Progenitor cell of endocrine pancreas (in vitro differentiated cells): ENCODE measurements at regions not wholly inside any gene's neighbourhood (a gene's known extent, or its start where the extent isn't known, plus 50 kb on each side); places are given as distances from the start of the nearest gene placed in this dataset.
A peak's percentile ranks its signal among the peaks of the same experiment; 100 is the strongest.

Experiments
- DNase-seq: peaks from one replicate; pipeline ENCODE4 v3.0.0; 2021; ENCODE audit warnings: low spot score; ENCODE audit not compliant: unreplicated experiment
- H3K27ac Mint-ChIP-seq: 2 replicates; pipeline ENCODE4 v1.8.0; 2021; ENCODE audit warnings: mild to moderate bottlenecking, moderate library complexity, mixed read lengths
- H3K27me3 Mint-ChIP-seq: 2 replicates; pipeline ENCODE4 v1.8.0; 2021; ENCODE audit warnings: mixed read lengths
- H3K36me3 Mint-ChIP-seq: 2 replicates; pipeline ENCODE4 v1.8.0; 2022; ENCODE audit warnings: mixed read lengths; ENCODE audit not compliant: insufficient read depth
- H3K4me1 Mint-ChIP-seq: 2 replicates; pipeline ENCODE4 v1.8.0; 2021; ENCODE audit warnings: low read depth, mixed read lengths
- H3K4me3 Mint-ChIP-seq: 2 replicates; pipeline ENCODE4 v1.8.0; 2021; ENCODE audit warnings: low read depth, mild to moderate bottlenecking, moderate library complexity, mixed read lengths
- H3K9me3 Mint-ChIP-seq: 2 replicates; pipeline ENCODE4 v1.8.0; 2021; ENCODE audit warnings: low read depth, mixed read lengths
- CTCF ChIP-seq: fragments of 200-600 bp; sonication (generic); IDR thresholded peaks from one replicate; pipeline ENCODE4 v1.5.0; 2021; ENCODE audit warnings: antibody characterized with exemption, mild to moderate bottlenecking; ENCODE audit not compliant: unreplicated experiment

DNA sequence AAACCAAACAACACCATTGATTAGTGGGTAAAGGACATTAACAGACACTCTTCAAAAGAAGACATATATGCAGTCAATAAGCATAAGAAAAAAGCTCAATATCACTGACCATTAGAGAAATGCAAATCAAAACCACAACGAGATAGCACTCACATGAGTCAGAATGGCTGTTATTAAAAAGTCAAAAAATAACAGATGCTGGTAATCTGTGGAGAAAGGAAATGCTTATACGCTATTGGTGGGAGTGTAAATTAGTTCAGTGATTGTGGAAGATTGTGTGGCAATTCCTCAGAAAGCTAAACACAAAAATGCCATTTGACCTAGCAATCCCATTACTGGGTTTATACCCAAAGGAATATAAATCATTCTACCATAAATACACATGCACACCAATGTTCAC is 182.6 kb downstream of the TRPC6 start:
- Mint-ChIP-seq H3K36me3 (no peaks in the 10 kb centered on the region), H3K4me1 (no peaks in the 10 kb centered on the region), H3K27me3 (peaks cover 3% of the 10 kb centered on the region), H3K4me3 (no peak overlapping the region), H3K9me3 (peaks cover 4% of the 10 kb centered on the region), H3K27ac (no peak overlapping the region)
- no peak for TF ChIP-seq CTCF
- DNase-seq, result no peak

DNA sequence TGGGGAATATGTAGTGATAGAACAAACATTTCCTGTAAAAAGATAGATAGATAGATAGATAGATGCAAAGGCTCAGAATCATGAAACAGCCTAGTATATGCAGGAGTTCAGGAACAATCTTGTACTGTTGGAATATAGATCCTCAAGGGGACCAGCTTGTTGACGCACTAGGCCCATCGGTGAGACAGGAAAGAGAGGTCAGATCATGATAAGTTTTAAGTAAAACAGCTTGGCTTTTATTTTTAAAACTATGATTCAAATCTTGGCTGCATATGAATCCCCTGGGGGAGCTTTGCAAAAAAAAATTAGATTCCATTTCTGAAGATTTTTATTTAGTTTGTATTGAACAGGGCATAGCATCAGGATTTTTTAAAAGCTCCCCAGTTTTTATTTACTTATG is 185.8 kb downstream of the TRPC6 start:
- TF ChIP-seq CTCF, result no peak
- Mint-ChIP-seq H3K9me3 (peaks cover 16% of the 10 kb centered on the region), H3K27me3 (peaks cover 2% of the 10 kb centered on the region), H3K27ac (no peak overlapping the region), H3K36me3 (no peaks in the 10 kb centered on the region), H3K4me3 (no peak overlapping the region), H3K4me1 (no peaks in the 10 kb centered on the region)
- no peak for DNase-seq

DNA sequence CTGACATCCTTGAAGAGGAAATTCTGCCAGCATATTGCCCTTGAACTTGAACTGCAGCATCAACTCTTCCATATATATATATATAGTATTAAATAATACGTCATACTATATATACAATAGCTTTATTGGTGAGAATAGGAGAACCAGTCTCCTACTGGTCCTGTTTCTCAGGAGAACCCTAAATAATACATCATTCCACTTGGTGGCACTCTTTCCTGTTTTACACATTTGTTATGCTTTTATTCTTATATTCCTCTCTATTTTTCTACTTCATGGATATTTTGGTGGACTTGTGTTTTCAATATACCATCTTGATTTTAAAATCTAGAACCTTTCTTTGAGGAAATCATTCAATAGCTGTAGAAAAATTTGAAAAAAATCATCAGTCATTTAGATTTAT is 193.3 kb downstream of the TRPC6 start:
- H3K4me1 Mint-ChIP-seq, result no peaks in the 10 kb centered on the region
- TF ChIP-seq CTCF, result peak; percentile 46
- DNase-seq, result no peak

GRCh38 chr11:101369835-101370234 is 214.0 kb downstream of the TRPC6 start:
- H3K27ac Mint-ChIP-seq, result no peak overlapping the region
- DNase-seq, result no peak
- no peak overlapping the region for H3K4me3 Mint-ChIP-seq
- H3K4me1 Mint-ChIP-seq, result no peaks in the 10 kb centered on the region
- peaks cover 11% of the 10 kb centered on the region for H3K9me3 Mint-ChIP-seq
- no peaks in the 10 kb centered on the region for H3K27me3 Mint-ChIP-seq
- no peak for TF ChIP-seq CTCF
- no peaks in the 10 kb centered on the region for H3K36me3 Mint-ChIP-seq

More for the DNA sequence above, 193.3 kb downstream of the TRPC6 start:
- no peak overlapping the region for H3K4me3 Mint-ChIP-seq
- no peaks in the 10 kb centered on the region for H3K36me3 Mint-ChIP-seq
- H3K27ac Mint-ChIP-seq, result no peak overlapping the region
- no peaks in the 10 kb centered on the region for H3K27me3 Mint-ChIP-seq
- peaks cover 5% of the 10 kb centered on the region for H3K9me3 Mint-ChIP-seq

- Mint-ChIP-seq H3K27ac (no peak overlapping the region), H3K4me3 (no peak overlapping the region), H3K9me3 (peaks cover 11% of the 10 kb centered on the region), H3K36me3 (no peaks in the 10 kb centered on the region), H3K27me3 (no peaks in the 10 kb centered on the region), H3K4me1 (no peaks in the 10 kb centered on the region)
- DNase-seq, result no peak
- TF ChIP-seq CTCF, result no peak
Observed at GRCh38 chr11:101363706-101364275, 220.0 kb downstream of the TRPC6 start.
